Suprapubic skin (tissue), 4 donors: ENCODE measurements at regions not wholly inside any gene's neighbourhood (a gene's known extent, or its start where the extent isn't known, plus 50 kb on each side); places are given as distances from the start of the nearest gene placed in this dataset.

Source experiments
- DNase-seq, 2 donors: peaks; one replicate each; pipeline ENCODE4 v3.0.0-alpha.2; 2019; ENCODE audit warnings: low spot score in 2 of 2
- H3K27ac ChIP-seq: fragments of 200-600 bp; sonication (generic); one replicate; pipeline ENCODE4 v1.5.1; 2019
- H3K27me3 ChIP-seq: fragments of 200-600 bp; sonication (generic); one replicate; pipeline ENCODE4 v1.5.1; 2019
- H3K36me3 ChIP-seq: fragments of 200-600 bp; sonication (generic); one replicate; pipeline ENCODE4 v1.5.1; 2019
- H3K4me1 ChIP-seq: fragments of 200-600 bp; sonication (generic); one replicate; pipeline ENCODE4 v1.5.1; 2019
- H3K4me3 ChIP-seq: fragments of 200-600 bp; sonication (generic); one replicate; pipeline ENCODE4 v1.5.1; 2019; ENCODE audit warnings: mild to moderate bottlenecking
- H3K9me3 ChIP-seq: fragments of 200-600 bp; sonication (generic); one replicate; pipeline ENCODE4 v1.5.1; 2019
- CTCF ChIP-seq, 2 donors: fragments of 200-600 bp in 1 of 2; fragments of 450-650 bp in 1 of 2; sonication (generic) in 1 of 2; IDR thresholded peaks; one replicate each; pipeline ENCODE4 v1.5.1; 2016 to 2019; ENCODE audit warnings: antibody characterized with exemption in 2 of 2, mild to moderate bottlenecking in 1 of 2, moderate library complexity in 1 of 2
- EP300 ChIP-seq: sonication (generic); formaldehyde crosslinking; IDR thresholded peaks from one replicate; pipeline ENCODE4 v1.6.1; 2017; ENCODE audit warnings: antibody characterized with exemption
- POLR2A ChIP-seq, 2 donors: fragments of 450-650 bp; IDR thresholded peaks; one replicate each; pipeline ENCODE4 v1.6.1; 2017; ENCODE audit warnings: antibody characterized with exemption in 2 of 2, mild to moderate bottlenecking in 2 of 2, moderate library complexity in 2 of 2
- POLR2AphosphoS5 ChIP-seq, 3 donors: sonication (generic); formaldehyde crosslinking; IDR thresholded peaks; one replicate each; pipeline ENCODE4 v1.6.1; 2017; ENCODE audit warnings: antibody characterized with exemption in 3 of 3
- WGBS: methylation state at CpG from one replicate; pipeline ENCODE4 v1.1.5; 2018; 5-methylcytosine and 5-hydroxymethylcytosine counted together

DNA sequence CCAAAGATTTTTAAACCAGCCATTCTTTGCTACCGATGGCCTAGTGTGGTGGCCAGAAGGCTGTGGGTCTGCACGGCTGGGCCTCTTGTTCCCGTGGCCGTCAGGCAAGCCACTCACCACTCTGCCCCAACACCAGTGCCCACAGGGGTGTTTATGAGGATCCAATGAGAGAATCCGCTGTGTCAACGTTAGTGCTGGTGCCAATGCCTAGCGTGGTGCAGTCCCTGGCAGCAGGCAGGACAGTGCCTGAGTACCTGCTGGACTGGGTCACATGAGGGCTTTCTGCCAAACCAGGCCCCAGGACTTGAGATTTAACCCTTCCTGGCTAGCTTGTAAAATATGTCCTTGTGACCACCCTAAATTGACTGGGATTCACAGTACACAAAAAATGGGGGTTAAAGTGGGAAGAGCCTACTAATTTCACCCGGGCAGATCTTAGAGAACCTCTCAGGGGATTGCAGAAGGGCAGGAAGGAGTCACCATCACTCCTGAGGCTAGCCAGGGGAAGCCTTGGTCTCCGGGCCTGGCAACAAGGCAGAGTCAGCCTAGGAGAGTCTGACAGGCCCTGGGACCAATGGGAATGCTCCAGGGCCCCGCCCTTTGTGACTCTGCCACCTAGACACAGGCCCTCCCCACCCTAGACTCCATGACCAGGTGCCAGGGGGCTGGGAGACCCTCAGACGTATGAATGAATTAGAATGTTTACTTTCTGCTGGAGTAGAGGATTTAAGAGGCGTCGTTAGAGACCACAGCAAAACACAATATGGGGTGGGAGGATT, 63.2 kb upstream of the FSTL4 start:
- Histone ChIP-seq H3K27me3 (no peaks in the 10 kb centered on the region), H3K9me3 (no peaks in the 10 kb centered on the region), H3K36me3 (no peaks in the 10 kb centered on the region), H3K4me1 (no peaks in the 10 kb centered on the region), H3K27ac (no peak overlapping the region), H3K4me3 (no peak overlapping the region)
- TF ChIP-seq POLR2A (IDR thresholded peaks at IDR 0.05) = no peak
- no peak for TF ChIP-seq CTCF (IDR thresholded peaks at IDR 0.05)
- TF ChIP-seq EP300 = no peak
- no peak for TF ChIP-seq POLR2AphosphoS5 (IDR thresholded peaks at IDR 0.05)
- 81% methylated on average over 11 of the region's 13 CpGs for WGBS
- peak in 1 of 2 donors; percentile 35 for DNase-seq

GRCh38 chr5:133670336-133670735, 58.0 kb upstream of the FSTL4 start:
- WGBS = 100% methylated on average over 2 of the region's 2 CpGs
- Histone ChIP-seq H3K4me1 (no peaks in the 10 kb centered on the region), H3K27me3 (no peaks in the 10 kb centered on the region), H3K27ac (no peak overlapping the region), H3K9me3 (no peaks in the 10 kb centered on the region), H3K36me3 (no peaks in the 10 kb centered on the region), H3K4me3 (no peak overlapping the region)
- no peak for DNase-seq
- TF ChIP-seq POLR2A (IDR thresholded peaks at IDR 0.05) (no peak), EP300 (no peak), CTCF (IDR thresholded peaks at IDR 0.05) (no peak), POLR2AphosphoS5 (IDR thresholded peaks at IDR 0.05) (no peak)

DNA sequence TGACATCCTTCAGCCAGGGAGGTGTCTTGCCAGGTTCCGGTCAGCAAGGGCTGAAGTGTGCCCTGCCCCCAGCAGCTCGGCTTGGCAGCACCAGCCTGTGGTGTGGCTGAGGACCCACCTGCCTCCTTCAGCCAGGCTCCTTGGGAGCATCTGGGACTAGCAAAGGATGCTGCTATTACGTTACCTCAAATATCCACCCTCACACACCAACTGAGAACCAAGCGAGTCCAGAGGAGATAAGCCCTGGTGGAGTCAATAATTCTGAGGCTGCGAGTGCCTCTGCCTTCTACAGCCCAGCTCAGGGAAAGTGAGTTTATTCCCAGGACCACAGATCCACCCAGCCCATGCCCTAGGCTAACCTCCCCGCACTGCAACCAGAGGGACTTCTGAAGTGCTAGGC, 57.1 kb upstream of the FSTL4 start:
- Histone ChIP-seq H3K9me3 (no peaks in the 10 kb centered on the region), H3K27me3 (no peaks in the 10 kb centered on the region), H3K4me1 (no peaks in the 10 kb centered on the region), H3K27ac (no peak overlapping the region), H3K4me3 (no peak overlapping the region), H3K36me3 (no peaks in the 10 kb centered on the region)
- TF ChIP-seq POLR2AphosphoS5 (IDR thresholded peaks at IDR 0.05) = no peak
- no peak for TF ChIP-seq EP300
- no peak for TF ChIP-seq CTCF (IDR thresholded peaks at IDR 0.05)
- no peak for TF ChIP-seq POLR2A (IDR thresholded peaks at IDR 0.05)
- no peak for DNase-seq
- 90% methylated on average over 2 of the region's 6 CpGs for WGBS

GRCh38 chr5:133668458-133668857, 56.1 kb upstream of the FSTL4 start:
- 95% methylated on average over 5 of the region's 5 CpGs for WGBS
- no peak overlapping the region for H3K27ac ChIP-seq
- H3K27me3 ChIP-seq = no peaks in the 10 kb centered on the region
- no peak for DNase-seq
- no peak overlapping the region for H3K4me3 ChIP-seq
- H3K36me3 ChIP-seq = no peaks in the 10 kb centered on the region
- H3K9me3 ChIP-seq = no peaks in the 10 kb centered on the region
- no peaks in the 10 kb centered on the region for H3K4me1 ChIP-seq
- no peak for TF ChIP-seq POLR2AphosphoS5 (IDR thresholded peaks at IDR 0.05)
- no peak for TF ChIP-seq EP300
- TF ChIP-seq POLR2A (IDR thresholded peaks at IDR 0.05) = no peak
- no peak for TF ChIP-seq CTCF (IDR thresholded peaks at IDR 0.05)

- Histone ChIP-seq H3K9me3 (no peaks in the 10 kb centered on the region), H3K27me3 (no peaks in the 10 kb centered on the region), H3K4me1 (no peaks in the 10 kb centered on the region), H3K4me3 (no peak overlapping the region), H3K36me3 (no peaks in the 10 kb centered on the region), H3K27ac (no peak overlapping the region)
- TF ChIP-seq EP300 = no peak
- TF ChIP-seq POLR2AphosphoS5 (IDR thresholded peaks at IDR 0.05) = no peak
- TF ChIP-seq CTCF (IDR thresholded peaks at IDR 0.05) = no peak
- no peak for TF ChIP-seq POLR2A (IDR thresholded peaks at IDR 0.05)
- no peak for DNase-seq
- 73% methylated on average over 1 of the region's 1 CpG for WGBS
Measured at GRCh38 chr5:133667217-133667616, 54.9 kb upstream of the FSTL4 start.
